HG03045 (cell line): ENCODE measurements at regions not wholly inside any gene's neighbourhood (a gene's known extent, or its start where the extent isn't known, plus 50 kb on each side); places are given as distances from the start of the nearest gene placed in this dataset.

Source experiments
- ATAC-seq: cut with Tn5 transposase; IDR thresholded peaks from one replicate; pipeline ENCODE4 v1.9.1; 2021; ENCODE audit warnings: mild to moderate bottlenecking, moderate library complexity; ENCODE audit not compliant: unreplicated experiment

DNA sequence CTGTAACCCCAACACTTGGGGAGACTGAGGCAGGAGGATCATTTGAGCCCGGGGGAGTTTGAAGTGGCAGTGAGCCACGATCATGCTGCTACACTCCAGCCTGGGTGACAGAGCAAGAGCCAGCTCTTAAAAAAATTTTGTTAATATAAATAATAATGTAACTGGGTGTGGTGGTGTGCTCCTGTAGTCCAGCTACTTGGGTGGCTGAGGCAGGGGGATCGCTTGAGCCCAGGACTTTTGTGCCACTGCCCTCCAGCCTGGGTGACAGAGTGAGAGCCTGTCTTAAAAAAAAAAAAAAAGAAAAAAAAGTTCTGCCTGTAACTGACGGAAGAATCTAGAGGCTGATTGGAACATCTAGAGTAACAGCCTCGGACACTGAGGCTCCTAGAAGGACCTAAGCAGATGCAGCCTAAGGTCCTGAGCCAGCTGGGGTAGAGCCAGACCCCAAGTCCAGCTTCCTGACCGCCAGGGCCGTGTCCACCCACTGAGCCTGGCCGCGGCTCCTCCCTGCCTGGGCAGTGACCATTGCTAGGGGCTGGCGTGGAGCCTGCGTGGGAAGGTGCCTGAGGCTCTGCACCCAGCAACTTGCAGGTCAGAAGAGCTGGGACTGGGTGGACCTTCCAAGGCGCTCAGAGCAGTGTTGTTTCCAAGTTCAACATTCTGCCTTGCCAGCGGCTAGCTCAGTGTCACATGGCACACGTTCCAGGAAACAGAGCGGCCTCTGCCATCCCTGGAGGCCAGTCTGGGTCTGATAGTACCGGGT is 209.4 kb upstream of the CIBAR2 start:
- no peak for ATAC-seq

DNA sequence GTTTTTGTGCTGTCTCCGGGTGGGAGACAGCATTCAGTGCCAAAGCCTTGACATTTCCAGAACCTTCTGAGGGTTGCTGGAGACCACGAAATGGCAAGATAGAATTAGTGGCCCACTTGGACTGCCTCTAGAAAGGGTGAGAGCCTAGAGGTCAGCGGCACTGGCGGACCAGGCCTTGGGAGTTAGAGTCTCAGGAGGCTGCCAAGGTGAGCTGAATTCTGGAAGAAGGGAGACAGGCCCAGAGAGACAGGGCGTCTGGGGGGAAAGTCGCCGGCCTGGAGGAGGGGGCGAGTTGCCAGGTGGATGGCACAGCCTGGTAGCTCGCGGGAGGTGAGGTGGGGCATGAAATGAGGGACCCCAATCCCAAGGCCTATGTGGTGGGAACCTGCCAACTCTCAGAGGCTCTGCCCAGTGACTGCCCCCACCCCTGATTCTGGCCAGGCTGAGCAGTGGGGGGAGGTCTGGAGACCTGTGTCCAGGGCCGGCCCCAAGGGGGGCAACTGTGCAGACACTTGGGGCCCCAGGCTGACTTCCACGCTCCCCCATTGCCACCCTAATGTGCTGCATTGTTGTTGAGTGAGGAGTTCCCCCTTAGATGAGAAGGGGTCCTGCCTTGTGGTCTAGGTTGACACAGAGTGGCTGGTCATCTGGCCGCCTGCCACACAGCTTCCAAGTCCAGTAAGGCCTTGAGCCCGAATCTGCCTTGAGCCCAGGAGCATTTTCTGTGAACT is 211.1 kb upstream of the CIBAR2 start:
- no peak for ATAC-seq

- ATAC-seq: no peak
Observed at GRCh38 chr16:85323961-85324253, 211.6 kb upstream of the CIBAR2 start.

- ATAC-seq: no peak
Observed at GRCh38 chr16:85324488-85324887, 212.2 kb upstream of the CIBAR2 start.

- ATAC-seq: no peak
Observed at GRCh38 chr16:85326113-85326793, 214.0 kb upstream of the CIBAR2 start.

DNA sequence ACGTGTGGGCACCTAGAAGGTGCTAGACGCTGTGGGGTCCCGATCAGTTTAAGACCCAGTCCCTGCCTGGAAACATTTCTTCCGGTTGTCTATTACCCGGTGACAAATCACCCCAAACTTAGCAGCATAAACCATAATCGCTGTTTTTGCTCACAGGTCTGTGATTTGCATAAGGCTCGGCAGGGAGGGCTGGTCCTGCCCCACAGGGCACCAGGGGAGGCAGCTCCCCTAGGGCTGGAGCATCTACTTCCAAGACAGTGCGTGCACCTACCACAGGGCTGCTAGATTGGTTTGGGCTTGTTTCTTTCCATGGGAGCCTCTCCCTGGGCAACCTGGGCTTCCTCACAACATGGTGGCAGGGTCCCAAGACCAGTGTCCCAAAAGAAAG is 214.5 kb upstream of the CIBAR2 start:
- ATAC-seq: no peak

- ATAC-seq: no peak
Observed at GRCh38 chr16:85327731-85328675, 215.7 kb upstream of the CIBAR2 start.

GRCh38 chr16:85328676-85329058 is 216.4 kb upstream of the CIBAR2 start:
- no peak for ATAC-seq

DNA sequence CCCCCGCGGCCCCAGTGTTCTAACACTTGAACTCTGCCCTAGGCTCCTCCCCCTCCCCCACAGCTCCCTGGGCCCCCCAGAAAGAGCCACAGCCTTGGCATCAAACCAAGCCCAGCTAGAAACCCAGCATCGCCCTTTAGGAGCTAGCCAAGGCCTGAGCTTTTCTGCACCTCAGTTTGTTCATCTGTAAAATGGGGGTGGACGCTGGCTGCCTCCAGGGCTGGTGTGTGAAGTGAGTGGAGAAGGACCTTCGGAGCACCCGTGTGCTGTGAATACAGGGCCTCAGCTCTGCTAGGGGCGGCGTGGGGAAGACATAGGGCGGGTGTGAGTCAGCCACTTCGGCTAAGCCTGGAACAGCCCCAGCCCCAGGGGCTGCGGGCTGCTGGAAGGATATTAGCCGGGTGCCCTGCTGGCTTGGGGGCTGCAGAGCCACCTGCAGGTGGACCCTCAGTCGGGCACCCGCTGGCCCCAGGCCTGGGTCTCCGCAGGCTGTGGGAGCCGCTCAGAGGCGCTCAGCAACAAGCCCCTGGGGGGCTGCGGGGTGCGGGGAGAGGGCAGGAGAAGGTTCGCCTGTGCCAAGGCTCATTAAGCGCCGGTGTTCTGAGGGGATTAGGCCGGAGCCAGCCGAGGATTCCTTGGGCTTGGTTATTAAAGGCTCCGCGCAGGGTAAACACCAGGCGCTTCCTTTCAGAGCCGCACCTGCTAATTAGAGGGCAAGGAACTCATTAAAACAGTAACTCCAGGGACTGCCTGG is 217.0 kb upstream of the CIBAR2 start:
- ATAC-seq: no peak

- no peak for ATAC-seq
Observed at GRCh38 chr16:85330006-85330693, 217.9 kb upstream of the CIBAR2 start.

DNA sequence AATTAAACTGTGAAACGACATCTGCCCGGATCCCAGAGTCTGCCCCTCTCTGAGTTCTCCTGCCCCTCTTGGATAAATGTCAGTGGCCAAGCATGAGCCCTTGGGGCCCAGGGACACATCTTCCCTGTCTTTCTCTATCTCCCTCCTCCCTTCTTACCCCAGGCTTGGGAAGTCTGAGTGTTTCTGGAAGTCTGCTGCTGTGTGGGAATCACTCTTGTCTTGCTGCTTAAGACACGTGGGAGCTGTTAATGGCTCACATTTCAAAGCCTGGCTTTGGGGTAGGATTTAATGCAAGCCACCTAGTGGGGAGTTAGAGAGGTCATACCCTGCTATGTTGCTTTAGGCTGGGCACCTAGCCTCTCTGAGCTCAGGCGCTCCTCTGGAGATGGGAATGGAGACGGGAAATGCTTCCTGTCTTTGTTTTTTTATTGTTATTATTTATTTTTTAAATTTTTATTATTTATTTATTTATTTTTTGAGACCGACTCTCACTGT is 218.5 kb upstream of the CIBAR2 start:
- no peak for ATAC-seq

DNA sequence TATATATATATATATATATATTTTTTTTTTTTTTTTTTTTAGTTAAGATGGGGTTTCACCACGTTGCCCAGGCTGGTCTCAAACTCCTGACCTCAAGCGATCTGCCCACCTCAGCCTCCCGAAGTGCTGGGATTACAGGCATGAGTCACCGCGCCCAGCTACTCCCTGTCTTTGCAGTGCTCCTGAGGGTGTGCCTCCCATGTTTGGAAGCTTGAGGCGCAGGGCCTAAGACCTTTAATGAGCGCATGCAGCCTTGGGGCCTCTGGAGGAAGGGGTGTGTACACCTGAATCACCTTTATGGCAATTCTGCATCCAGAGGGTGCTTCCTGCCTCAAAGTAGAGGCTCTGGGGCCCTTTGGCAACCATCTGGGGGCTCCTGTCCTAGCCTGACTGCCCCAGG is 219.4 kb upstream of the CIBAR2 start:
- ATAC-seq: no peak

DNA sequence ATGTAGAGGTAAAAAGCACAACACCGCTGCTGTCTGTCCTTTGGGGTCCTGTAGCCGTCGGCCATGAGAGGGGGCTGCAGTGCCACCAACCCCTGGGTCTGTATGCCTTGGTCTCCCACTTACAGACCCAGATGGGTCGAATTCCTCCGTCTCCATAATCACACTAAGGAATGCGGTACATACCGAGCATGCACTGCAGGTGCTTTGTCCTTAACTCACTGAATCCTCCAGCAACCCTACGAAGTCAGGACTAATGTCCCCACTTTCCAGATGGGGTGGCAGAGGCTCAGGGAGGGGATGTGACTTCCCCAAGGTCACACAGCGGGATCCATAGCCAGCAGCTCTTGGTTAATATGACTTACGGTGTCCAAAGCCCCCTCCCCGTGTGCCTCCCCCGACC is 219.9 kb upstream of the CIBAR2 start:
- no peak for ATAC-seq

GRCh38 chr16:85333337-85333736 is 221.1 kb upstream of the CIBAR2 start:
- ATAC-seq: no peak

DNA sequence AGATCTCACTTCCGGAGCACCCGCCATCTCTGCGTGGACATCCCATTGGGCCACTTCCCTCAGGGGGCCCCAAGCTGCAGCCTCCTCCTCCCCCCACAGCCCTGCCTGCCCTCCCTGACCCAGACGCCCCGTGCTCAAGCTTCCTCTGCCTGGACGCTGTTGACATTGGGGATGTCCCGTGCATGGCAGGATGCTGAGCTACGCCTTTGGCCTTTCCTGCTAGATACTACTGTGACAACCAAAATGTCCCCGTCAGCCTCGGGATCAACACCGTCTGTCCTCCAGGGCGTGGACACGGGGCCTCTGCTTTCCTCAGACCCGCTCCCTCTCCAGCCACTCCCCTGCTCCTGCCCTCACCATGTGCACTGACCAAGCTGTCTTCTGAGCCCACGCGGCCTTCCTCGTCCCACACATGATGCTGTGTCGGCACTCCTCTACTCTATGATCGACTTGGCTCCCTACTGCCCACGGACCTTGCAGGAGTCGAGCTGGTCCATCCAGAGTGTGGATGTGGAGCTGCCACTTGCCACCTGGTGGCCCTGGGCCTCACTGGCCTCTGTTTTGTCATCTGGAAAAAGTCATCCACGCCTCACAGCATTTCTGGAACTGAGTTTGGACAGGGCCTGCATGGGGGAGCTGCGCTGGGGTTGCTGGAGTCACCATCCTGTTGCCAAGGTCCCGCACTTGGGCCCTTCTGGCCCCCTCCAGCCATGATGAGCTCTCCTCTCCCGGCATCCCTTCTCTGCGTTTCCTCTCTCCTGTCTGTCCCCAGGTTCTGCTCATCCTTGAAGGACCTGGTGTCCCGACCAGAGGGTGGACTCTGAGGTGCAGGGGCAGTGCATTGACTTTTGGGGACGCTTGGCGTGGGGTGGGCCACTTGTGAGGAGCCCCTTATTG is 221.7 kb upstream of the CIBAR2 start:
- ATAC-seq: no peak

DNA sequence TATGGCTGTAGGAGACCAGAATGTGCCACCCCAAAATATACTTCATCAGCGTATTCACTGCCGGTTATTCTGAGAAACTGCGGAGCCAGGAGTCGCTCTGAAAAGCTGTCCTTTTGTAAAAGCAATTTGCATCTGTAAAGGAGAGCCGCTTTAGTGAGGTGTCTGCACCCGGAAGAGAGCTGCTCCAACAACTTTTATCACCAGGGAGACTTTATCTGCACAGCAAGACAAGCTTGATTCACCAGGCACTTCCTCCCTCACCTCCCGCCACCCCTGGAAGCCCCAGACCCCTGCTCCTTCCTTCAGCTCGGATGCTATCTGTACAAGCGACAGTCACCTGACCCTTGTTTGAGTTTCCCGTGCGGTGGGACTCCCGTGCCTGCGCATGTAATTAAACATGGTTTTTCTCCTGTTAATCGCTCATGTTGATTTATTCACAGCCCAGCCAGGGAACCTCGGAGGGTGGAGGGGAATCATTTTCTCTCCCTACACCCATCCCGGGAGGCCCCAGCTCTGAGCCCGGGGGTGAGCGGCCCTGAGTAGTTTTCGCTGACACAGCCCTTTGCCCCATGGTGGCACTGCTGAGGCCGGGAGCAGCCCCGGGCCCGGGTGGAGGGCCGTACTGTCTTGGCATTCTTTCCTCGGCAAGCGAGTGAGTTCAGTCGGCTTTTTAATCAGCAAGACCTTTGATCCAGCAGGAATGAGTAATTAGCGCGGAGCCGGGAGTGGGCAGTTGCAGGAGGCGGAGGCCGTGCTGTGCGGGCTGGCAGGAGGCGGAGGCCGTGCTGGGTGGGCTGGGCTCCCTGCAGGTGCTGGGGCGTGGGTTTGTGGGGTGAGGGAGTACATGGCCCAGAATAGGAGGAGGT is 222.7 kb upstream of the CIBAR2 start:
- ATAC-seq: no peak

DNA sequence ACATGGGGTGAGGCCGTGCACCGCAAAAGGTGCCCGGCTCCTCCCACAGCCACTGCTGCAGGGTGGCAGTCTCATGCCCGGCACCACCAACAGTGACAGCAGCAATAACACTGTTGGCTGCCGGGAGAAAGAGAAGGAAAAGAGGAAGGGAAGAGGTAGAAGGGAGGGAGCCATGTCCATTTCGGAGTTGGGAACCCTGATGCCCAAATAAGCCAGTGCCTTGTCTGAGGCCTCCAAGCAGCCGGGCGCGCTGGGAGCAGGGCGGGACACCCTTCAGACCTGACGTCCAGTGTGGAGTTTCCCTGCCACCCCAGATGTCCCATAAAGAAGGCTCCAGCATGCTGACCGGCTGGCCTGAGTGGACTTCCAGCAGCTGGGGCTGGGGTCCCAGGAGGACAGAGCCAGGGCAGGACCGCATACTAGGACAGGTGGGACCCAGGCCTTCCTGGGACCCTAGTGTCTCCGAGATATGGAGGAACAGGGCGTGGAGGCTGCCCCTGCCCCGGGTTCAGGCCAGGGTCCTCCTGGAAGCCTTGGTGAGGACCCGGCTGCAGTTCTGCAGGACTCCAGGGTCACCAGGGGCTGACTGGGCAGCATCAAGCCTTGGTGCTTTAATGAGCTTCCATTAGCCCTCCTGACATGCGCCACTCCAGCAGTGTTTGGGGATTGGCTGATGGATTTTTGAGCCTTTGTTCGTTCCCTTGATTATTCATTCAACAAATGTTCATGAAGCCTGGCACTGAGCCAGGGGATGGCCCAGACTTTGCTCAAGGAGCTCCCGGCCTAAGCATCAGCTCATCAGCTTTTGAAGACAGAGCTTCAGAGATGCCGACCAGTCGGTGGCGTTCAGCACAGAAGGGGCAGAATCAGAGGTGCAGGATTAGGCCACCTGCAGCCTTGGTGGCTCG is 223.6 kb upstream of the CIBAR2 start:
- no peak for ATAC-seq
